Activated CD4-positive, alpha-beta T cell treated with anti-CD3 and anti-CD28 coated beads, Interleukin-2, Interleukin-6, amounts not matched to agents 100 ng/mL and 50 ng/mL, durations not matched to agents 16 hours and 8 hours (primary cell): ENCODE measurements at regions not wholly inside any gene's neighbourhood (a gene's known extent, or its start where the extent isn't known, plus 50 kb on each side); places are given as distances from the start of the nearest gene placed in this dataset.

Experiments used
- DNase-seq: peaks from one replicate; pipeline ENCODE4 v3.0.0-alpha.2; 2020

GRCh38 chr4:138686106-138686835, 329.3 kb upstream of the NOCT start:
- DNase-seq = no peak

- no peak for DNase-seq
Measured at GRCh38 chr4:138685316-138685715, 330.3 kb upstream of the NOCT start.

- peak; percentile 77 for DNase-seq
Measured at GRCh38 chr4:138680989-138681604, 334.5 kb upstream of the NOCT start.

- DNase-seq = no peak
Measured at GRCh38 chr4:138680256-138680655, 335.3 kb upstream of the NOCT start.

- DNase-seq = no peak
Measured at GRCh38 chr4:138678985-138679746, 336.4 kb upstream of the NOCT start.

GRCh38 chr4:138677748-138678147, 337.8 kb upstream of the NOCT start:
- DNase-seq = no peak

GRCh38 chr4:138677212-138677611, 338.4 kb upstream of the NOCT start:
- no peak for DNase-seq

GRCh38 chr4:138675685-138676084, 339.9 kb upstream of the NOCT start:
- no peak for DNase-seq

- DNase-seq = no peak
Measured at GRCh38 chr4:138674209-138674608, 341.4 kb upstream of the NOCT start.

GRCh38 chr4:138673053-138673452, 342.5 kb upstream of the NOCT start:
- no peak for DNase-seq

- no peak for DNase-seq
Measured at GRCh38 chr4:138672393-138672976, 343.1 kb upstream of the NOCT start.

- no peak for DNase-seq
Measured at GRCh38 chr4:138671606-138672084, 343.9 kb upstream of the NOCT start.

GRCh38 chr4:138671106-138671505, 344.5 kb upstream of the NOCT start:
- no peak for DNase-seq

GRCh38 chr4:138670681-138671080, 344.9 kb upstream of the NOCT start:
- DNase-seq = no peak

GRCh38 chr4:138669479-138670315, 345.9 kb upstream of the NOCT start:
- no peak for DNase-seq

- DNase-seq = no peak
Measured at GRCh38 chr4:138668309-138668708, 347.3 kb upstream of the NOCT start.

- no peak for DNase-seq
Measured at GRCh38 chr4:138666366-138666765, 349.2 kb upstream of the NOCT start.

- no peak for DNase-seq
Measured at GRCh38 chr4:138665851-138666250, 349.7 kb upstream of the NOCT start.

- no peak for DNase-seq
Measured at GRCh38 chr4:138663883-138664282, 351.7 kb upstream of the NOCT start.

- DNase-seq = no peak
Measured at GRCh38 chr4:138659812-138660316, 355.7 kb upstream of the NOCT start.

GRCh38 chr4:138659037-138659811, 356.4 kb upstream of the NOCT start:
- DNase-seq = no peak
